ENCODE measurements at regions not wholly inside any gene's neighbourhood (a gene's known extent, or its start where the extent isn't known, plus 50 kb on each side); places are given as distances from the start of the nearest gene placed in this dataset.
"Not testable (repeated sequence)": the region's sequence is repeated elsewhere in the genome, so short reads cannot be mapped to it uniquely, and the experiment has no call there.

- H3K36me3 ChIP-seq (replicated peaks in 1 of 2; ENCODE audit: control insufficient read depth in 1 of 2, insufficient read depth in 2 of 2, low read length in 1 of 2); H2AFZ ChIP-seq (ENCODE audit: low read depth); H3K4me1 ChIP-seq (ENCODE audit: control insufficient read depth in 1 of 2, insufficient read depth in 2 of 2, low read depth in 1 of 2, low read length in 1 of 2); H3K27ac ChIP-seq (ENCODE audit: low read depth in 2 of 2, low read length in 1 of 2); H3K9me3 ChIP-seq; H3K4me3 ChIP-seq (ENCODE audit: low read depth in 2 of 2, low read length in 1 of 2); H3F3A ChIP-seq (replicated peaks; ENCODE audit: insufficient read depth); H3K79me2 ChIP-seq (ENCODE audit: insufficient read depth); H4K20me1 ChIP-seq (ENCODE audit: insufficient read depth); H3K9me2 ChIP-seq; H3K27me3 ChIP-seq (ENCODE audit: insufficient read depth); DNase-seq; H3K4me2 ChIP-seq; H3K9ac ChIP-seq; POLR2A ChIA-PET; CTCF ChIA-PET: not testable (repeated sequence)
These were observed 390.6 kb downstream of the PRIM2 start for GRCh38 chr6:57708061-57708460.

- H3K79me2 ChIP-seq (ENCODE audit: insufficient read depth); H3F3A ChIP-seq (replicated peaks; ENCODE audit: insufficient read depth); H3K9me3 ChIP-seq; DNase-seq; H2AFZ ChIP-seq (ENCODE audit: low read depth); H3K4me3 ChIP-seq (ENCODE audit: low read depth in 2 of 2, low read length in 1 of 2); H3K4me2 ChIP-seq; CTCF ChIA-PET; H3K36me3 ChIP-seq (replicated peaks in 1 of 2; ENCODE audit: control insufficient read depth in 1 of 2, insufficient read depth in 2 of 2, low read length in 1 of 2); H3K9me2 ChIP-seq; H4K20me1 ChIP-seq (ENCODE audit: insufficient read depth); H3K27ac ChIP-seq (ENCODE audit: low read depth in 2 of 2, low read length in 1 of 2); H3K27me3 ChIP-seq (ENCODE audit: insufficient read depth); H3K9ac ChIP-seq; POLR2A ChIA-PET; H3K4me1 ChIP-seq (ENCODE audit: control insufficient read depth in 1 of 2, insufficient read depth in 2 of 2, low read depth in 1 of 2, low read length in 1 of 2): not testable (repeated sequence)
- 0% methylated on average over 2 of the region's 2 CpGs for WGBS (ENCODE audit: low lambda C conversion rate)
These were observed 405.1 kb downstream of the PRIM2 start for GRCh38 chr6:57722546-57722945.

- H3K79me2 ChIP-seq (ENCODE audit: insufficient read depth); CTCF ChIA-PET; H4K20me1 ChIP-seq (ENCODE audit: insufficient read depth); POLR2A ChIA-PET; H3K4me2 ChIP-seq; H3K9ac ChIP-seq; H2AFZ ChIP-seq (ENCODE audit: low read depth); DNase-seq; H3K27me3 ChIP-seq (ENCODE audit: insufficient read depth); H3K36me3 ChIP-seq (replicated peaks in 1 of 2; ENCODE audit: control insufficient read depth in 1 of 2, insufficient read depth in 2 of 2, low read length in 1 of 2); H3K9me2 ChIP-seq; H3K27ac ChIP-seq (ENCODE audit: low read depth in 2 of 2, low read length in 1 of 2); H3F3A ChIP-seq (replicated peaks; ENCODE audit: insufficient read depth); H3K4me3 ChIP-seq (ENCODE audit: low read depth in 2 of 2, low read length in 1 of 2); H3K4me1 ChIP-seq (ENCODE audit: control insufficient read depth in 1 of 2, insufficient read depth in 2 of 2, low read depth in 1 of 2, low read length in 1 of 2); H3K9me3 ChIP-seq: not testable (repeated sequence)
- WGBS (ENCODE audit: low lambda C conversion rate) = 31% methylated on average over 10 of the region's 10 CpGs
These were observed 406.5 kb downstream of the PRIM2 start for GRCh38 chr6:57723815-57724401.

- H3K9me2 ChIP-seq; H3K36me3 ChIP-seq (replicated peaks in 1 of 2; ENCODE audit: control insufficient read depth in 1 of 2, insufficient read depth in 2 of 2, low read length in 1 of 2); H2AFZ ChIP-seq (ENCODE audit: low read depth); POLR2A ChIA-PET; H3K9me3 ChIP-seq; DNase-seq; H4K20me1 ChIP-seq (ENCODE audit: insufficient read depth); CTCF ChIA-PET; H3F3A ChIP-seq (replicated peaks; ENCODE audit: insufficient read depth); H3K79me2 ChIP-seq (ENCODE audit: insufficient read depth); H3K27me3 ChIP-seq (ENCODE audit: insufficient read depth); H3K4me3 ChIP-seq (ENCODE audit: low read depth in 2 of 2, low read length in 1 of 2); H3K27ac ChIP-seq (ENCODE audit: low read depth in 2 of 2, low read length in 1 of 2); H3K9ac ChIP-seq; H3K4me1 ChIP-seq (ENCODE audit: control insufficient read depth in 1 of 2, insufficient read depth in 2 of 2, low read depth in 1 of 2, low read length in 1 of 2); H3K4me2 ChIP-seq: not testable (repeated sequence)
- 0% methylated on average over 1 of the region's 2 CpGs for WGBS (ENCODE audit: low lambda C conversion rate)
These were observed 412.0 kb downstream of the PRIM2 start for GRCh38 chr6:57729407-57729806.

- H3K9me2 ChIP-seq; H3K36me3 ChIP-seq (replicated peaks in 1 of 2; ENCODE audit: control insufficient read depth in 1 of 2, insufficient read depth in 2 of 2, low read length in 1 of 2); H3K27me3 ChIP-seq (ENCODE audit: insufficient read depth); CTCF ChIA-PET; H3K4me1 ChIP-seq (ENCODE audit: control insufficient read depth in 1 of 2, insufficient read depth in 2 of 2, low read depth in 1 of 2, low read length in 1 of 2); H3K9ac ChIP-seq; H3K79me2 ChIP-seq (ENCODE audit: insufficient read depth); POLR2A ChIA-PET; H3K4me3 ChIP-seq (ENCODE audit: low read depth in 2 of 2, low read length in 1 of 2); H2AFZ ChIP-seq (ENCODE audit: low read depth); DNase-seq; H3F3A ChIP-seq (replicated peaks; ENCODE audit: insufficient read depth); H3K27ac ChIP-seq (ENCODE audit: low read depth in 2 of 2, low read length in 1 of 2); H3K9me3 ChIP-seq; H3K4me2 ChIP-seq; H4K20me1 ChIP-seq (ENCODE audit: insufficient read depth): not testable (repeated sequence)
- 7% methylated on average over 4 of the region's 4 CpGs for WGBS (ENCODE audit: low lambda C conversion rate)
These were observed 413.3 kb downstream of the PRIM2 start for GRCh38 chr6:57730726-57731125.

GRCh38 chr6:57747716-57748115, 430.3 kb downstream of the PRIM2 start:
- DNase-seq; H3K79me2 ChIP-seq (ENCODE audit: insufficient read depth); H3K27me3 ChIP-seq (ENCODE audit: insufficient read depth); H3K9me3 ChIP-seq; H3K4me2 ChIP-seq; H4K20me1 ChIP-seq (ENCODE audit: insufficient read depth); H3K27ac ChIP-seq (ENCODE audit: low read depth in 2 of 2, low read length in 1 of 2); H3K9me2 ChIP-seq; H3K4me1 ChIP-seq (ENCODE audit: control insufficient read depth in 1 of 2, insufficient read depth in 2 of 2, low read depth in 1 of 2, low read length in 1 of 2); H3K36me3 ChIP-seq (replicated peaks in 1 of 2; ENCODE audit: control insufficient read depth in 1 of 2, insufficient read depth in 2 of 2, low read length in 1 of 2); H3F3A ChIP-seq (replicated peaks; ENCODE audit: insufficient read depth); CTCF ChIA-PET; H3K4me3 ChIP-seq (ENCODE audit: low read depth in 2 of 2, low read length in 1 of 2); H3K9ac ChIP-seq; POLR2A ChIA-PET; H2AFZ ChIP-seq (ENCODE audit: low read depth): not testable (repeated sequence)
- 29% methylated on average over 3 of the region's 5 CpGs for WGBS (ENCODE audit: low lambda C conversion rate)

- H3K79me2 ChIP-seq (ENCODE audit: insufficient read depth); POLR2A ChIA-PET; H3K9ac ChIP-seq; H2AFZ ChIP-seq (ENCODE audit: low read depth); H3K4me3 ChIP-seq (ENCODE audit: low read depth in 2 of 2, low read length in 1 of 2); CTCF ChIA-PET; H3K9me3 ChIP-seq; H3F3A ChIP-seq (replicated peaks; ENCODE audit: insufficient read depth); DNase-seq; H3K9me2 ChIP-seq; H3K4me2 ChIP-seq; H3K27me3 ChIP-seq (ENCODE audit: insufficient read depth); H3K36me3 ChIP-seq (replicated peaks in 1 of 2; ENCODE audit: control insufficient read depth in 1 of 2, insufficient read depth in 2 of 2, low read length in 1 of 2); H3K4me1 ChIP-seq (ENCODE audit: control insufficient read depth in 1 of 2, insufficient read depth in 2 of 2, low read depth in 1 of 2, low read length in 1 of 2); H4K20me1 ChIP-seq (ENCODE audit: insufficient read depth); H3K27ac ChIP-seq (ENCODE audit: low read depth in 2 of 2, low read length in 1 of 2): not testable (repeated sequence)
- 9% methylated on average over 1 of the region's 1 CpG for WGBS (ENCODE audit: low lambda C conversion rate)
These were observed 442.4 kb downstream of the PRIM2 start for GRCh38 chr6:57759850-57760249.

Data from SK-N-SH (cell line).